Fibroblast of mammary gland (primary cell): ENCODE measurements at regions not wholly inside any gene's neighbourhood (a gene's known extent, or its start where the extent isn't known, plus 50 kb on each side); places are given as distances from the start of the nearest gene placed in this dataset.
"Not testable (repeated sequence)": the region's sequence is repeated elsewhere in the genome, so short reads cannot be mapped to it uniquely, and the experiment has no call there.

ENCODE experiments used
- DNase-seq: peaks from one replicate; pipeline ENCODE4 v3.0.0-alpha.2; 2010; ENCODE audit warnings: low read depth
- H3K4me3 ChIP-seq: 2 replicates; pipeline ENCODE4 v1.5.1; 2011; ENCODE audit warnings: low read depth, mild to moderate bottlenecking, low read length, moderate library complexity; ENCODE audit not compliant: control insufficient read depth
- CTCF ChIP-seq: conservative IDR thresholded peaks from 2 replicates; pipeline ENCODE4 v1.5.1; 2011; ENCODE audit warnings: low read depth, low read length, inconsistent platforms; ENCODE audit not compliant: control insufficient read depth, insufficient read depth

DNA sequence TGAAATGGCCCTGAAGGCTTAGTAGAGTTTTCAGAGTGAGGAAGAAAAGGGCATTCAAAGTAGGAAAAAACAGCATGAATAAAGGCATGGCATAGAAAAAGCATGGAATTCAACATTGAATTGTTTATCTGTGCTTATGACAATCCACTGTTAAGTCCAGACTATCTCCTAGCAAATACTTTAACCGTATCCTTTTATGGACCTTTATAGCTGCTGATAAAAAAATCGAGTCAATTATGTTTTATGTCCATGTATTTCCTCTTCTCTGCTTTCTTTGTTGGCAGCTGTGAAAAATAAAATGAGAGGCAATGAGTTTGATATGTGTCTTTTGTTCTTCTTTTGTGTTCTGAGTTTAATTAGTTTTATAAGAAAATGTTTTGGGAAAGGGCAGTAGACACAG is 70.4 kb downstream of the TDRD15 start:
- DNase-seq, result no peak
- no peak for TF ChIP-seq CTCF
- no peak overlapping the region for H3K4me3 ChIP-seq

DNA sequence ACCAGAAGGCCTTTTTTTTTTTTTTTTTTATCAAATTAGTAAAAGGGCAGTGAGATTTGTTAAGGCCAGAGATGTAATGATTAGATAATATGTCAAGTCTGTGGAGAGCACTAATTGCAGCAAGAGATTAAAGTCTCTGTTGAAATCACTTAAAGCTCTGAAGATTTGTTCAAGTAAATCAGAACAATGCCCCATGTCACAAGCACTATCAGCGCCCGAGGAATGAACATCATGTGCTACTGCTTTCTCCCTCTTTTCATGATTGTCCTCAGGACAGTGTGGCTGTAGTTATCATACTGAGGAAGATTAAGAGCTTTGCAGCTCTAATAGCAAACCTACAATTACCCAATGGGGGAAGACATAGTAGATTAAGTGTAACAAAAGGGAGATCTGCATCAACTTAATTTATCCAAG is 71.1 kb downstream of the TDRD15 start:
- H3K4me3 ChIP-seq, result no peak overlapping the region
- no peak for TF ChIP-seq CTCF

DNA sequence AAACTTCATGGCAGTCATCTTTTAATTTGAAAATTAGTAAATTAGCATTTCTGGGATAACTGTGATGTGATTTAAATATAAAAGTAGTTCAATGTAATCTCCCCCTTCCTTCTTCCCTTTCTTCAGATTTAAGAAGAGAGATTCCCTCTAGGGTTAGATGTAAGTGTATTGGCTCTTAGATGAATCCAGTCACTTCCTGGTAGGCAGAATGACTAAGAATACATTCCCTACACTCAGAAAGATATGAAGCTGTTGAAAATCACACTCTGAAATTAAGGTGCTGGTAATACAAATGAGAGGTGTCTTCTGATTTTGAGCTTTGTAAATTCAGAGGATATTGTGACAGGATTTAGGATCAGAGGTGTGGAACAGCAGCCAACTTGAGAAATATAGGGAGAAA is 71.6 kb downstream of the TDRD15 start:
- DNase-seq, result no peak
- H3K4me3 ChIP-seq, result no peak overlapping the region
- TF ChIP-seq CTCF, result no peak

More for the DNA sequence above, 71.1 kb downstream of the TDRD15 start:
- DNase-seq, result no peak

DNA sequence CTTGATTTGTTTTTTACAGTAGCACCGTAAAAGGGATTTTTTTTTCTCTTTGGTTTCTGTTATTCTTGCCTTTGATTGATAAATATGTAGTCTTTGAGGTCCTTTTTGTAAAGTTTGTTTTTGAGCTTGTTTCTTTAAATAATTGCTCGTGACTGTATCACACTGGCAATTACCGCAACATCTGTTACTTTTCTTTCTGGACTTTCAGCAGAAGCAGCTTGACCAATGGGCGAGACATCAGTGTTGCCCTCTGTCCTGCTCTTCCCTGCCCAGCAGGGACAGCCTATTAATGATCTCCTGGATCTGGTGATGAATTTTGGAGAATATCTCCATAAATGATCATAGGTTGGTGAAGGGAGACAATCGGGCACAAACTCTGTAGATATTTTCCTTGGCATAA is 74.9 kb downstream of the TDRD15 start:
- H3K4me3 ChIP-seq, result no peak overlapping the region
- DNase-seq, result no peak
- TF ChIP-seq CTCF, result no peak

- no peak overlapping the region for H3K4me3 ChIP-seq
- TF ChIP-seq CTCF, result no peak
- no peak for DNase-seq
Measured at GRCh38 chr2:21203976-21204375, 80.2 kb downstream of the TDRD15 start.

DNA sequence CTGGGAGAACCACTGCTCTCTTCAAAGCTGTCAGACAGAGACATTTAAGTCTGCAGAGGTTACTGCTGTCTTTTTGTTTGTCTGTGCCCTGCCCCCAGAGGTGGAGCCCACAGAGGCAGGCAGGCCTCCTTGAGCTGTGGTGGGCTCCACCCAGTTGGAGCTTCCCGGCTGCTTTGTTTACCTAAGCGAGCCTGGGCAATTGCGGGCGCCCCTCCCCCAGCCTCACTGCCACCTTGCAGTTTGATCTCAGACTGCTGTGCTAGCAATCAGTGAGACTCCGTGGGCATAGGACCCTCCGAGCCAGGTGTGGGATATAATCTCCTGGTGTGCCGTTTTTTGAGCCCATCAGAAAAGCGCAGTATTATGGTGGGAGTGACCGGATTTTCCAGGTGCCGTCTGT is 90.3 kb downstream of the TDRD15 start:
- H3K4me3 ChIP-seq, DNase-seq: not testable (repeated sequence)

- H3K4me3 ChIP-seq, result no peak overlapping the region
- TF ChIP-seq CTCF, result no peak
- no peak for DNase-seq
Measured at GRCh38 chr2:21217442-21217841, 93.7 kb downstream of the TDRD15 start.
